ENCODE measurements at regions not wholly inside any gene's neighbourhood (a gene's known extent, or its start where the extent isn't known, plus 50 kb on each side); places are given as distances from the start of the nearest gene placed in this dataset.

GRCh38 chrX:122504026-122504425 lies 680.1 kb upstream of the GRIA3 start:
- no peak for DNase-seq (ENCODE audit: low read depth in 2 of 3, low spot score in 1 of 3)

DNA sequence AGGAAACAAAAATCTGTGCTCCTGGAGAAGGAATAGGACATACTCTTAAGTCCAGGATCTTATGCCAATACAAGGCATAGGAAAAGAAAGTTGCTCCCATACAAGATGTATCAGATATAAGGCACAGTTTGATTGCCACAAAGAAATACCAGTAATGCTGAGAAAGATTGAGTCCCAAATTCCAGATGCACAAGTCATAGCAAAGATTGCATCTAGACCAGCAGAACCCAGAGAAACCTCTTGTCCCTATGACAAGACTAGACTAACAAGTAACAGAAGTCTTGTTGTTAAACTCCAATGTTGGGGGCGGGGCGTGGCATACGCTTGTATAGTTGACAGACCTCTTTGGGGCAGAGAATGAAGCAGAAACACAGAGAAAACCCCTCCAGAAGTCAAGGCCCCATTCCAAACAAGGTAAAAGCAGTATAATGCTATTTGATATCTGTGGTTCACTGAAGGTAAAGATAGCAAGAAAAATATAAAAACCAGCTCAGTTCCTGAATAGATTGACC lies 671.5 kb upstream of the GRIA3 start:
- no peak for DNase-seq (ENCODE audit: low read depth in 2 of 3, low spot score in 1 of 3)

DNA sequence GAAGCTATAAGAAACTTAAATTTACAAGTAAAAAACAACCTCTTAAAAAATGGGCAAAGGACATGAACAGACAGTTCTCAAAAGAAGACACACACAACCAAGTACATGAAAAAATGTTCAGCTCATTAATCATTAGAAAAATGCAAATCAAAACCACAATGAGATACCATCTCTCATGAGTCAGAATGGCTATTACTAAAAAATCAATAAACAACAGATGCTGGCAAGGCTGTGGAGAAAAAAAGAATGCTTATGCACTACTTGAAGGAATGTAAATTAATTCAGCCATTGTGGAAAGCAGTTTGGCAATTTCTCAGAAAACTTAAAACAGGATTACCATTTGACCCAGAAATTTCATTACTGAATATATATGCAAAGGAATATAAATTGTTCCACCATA lies 666.3 kb upstream of the GRIA3 start:
- DNase-seq (ENCODE audit: low read depth in 2 of 3, low spot score in 1 of 3): no peak

- DNase-seq (ENCODE audit: low read depth in 2 of 3, low spot score in 1 of 3): no peak
Measured at GRCh38 chrX:122545778-122546177, 638.3 kb upstream of the GRIA3 start.

DNA sequence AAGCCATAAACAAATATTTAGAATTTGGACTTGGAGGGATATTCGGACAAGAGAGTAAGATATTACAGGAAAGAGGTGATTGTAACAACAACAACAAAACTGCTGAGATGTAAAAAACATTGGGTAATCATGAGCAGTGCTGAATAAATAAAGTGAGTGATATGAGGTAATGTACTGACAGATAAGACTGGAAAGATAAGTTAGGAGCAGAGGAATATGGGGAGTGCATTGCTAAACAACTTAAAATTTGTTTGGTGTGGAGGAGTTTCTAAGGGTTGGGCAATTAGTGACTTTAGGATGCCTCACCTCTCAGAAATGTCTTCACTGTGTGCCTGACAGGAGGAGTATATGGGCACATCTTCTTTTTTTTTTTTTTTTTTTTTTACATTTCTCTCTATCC lies 637.8 kb upstream of the GRIA3 start:
- no peak for DNase-seq (ENCODE audit: low read depth in 2 of 3, low spot score in 1 of 3)

GRCh38 chrX:122552286-122552800 lies 631.7 kb upstream of the GRIA3 start:
- DNase-seq (ENCODE audit: low read depth in 2 of 3, low spot score in 1 of 3): no peak

DNA sequence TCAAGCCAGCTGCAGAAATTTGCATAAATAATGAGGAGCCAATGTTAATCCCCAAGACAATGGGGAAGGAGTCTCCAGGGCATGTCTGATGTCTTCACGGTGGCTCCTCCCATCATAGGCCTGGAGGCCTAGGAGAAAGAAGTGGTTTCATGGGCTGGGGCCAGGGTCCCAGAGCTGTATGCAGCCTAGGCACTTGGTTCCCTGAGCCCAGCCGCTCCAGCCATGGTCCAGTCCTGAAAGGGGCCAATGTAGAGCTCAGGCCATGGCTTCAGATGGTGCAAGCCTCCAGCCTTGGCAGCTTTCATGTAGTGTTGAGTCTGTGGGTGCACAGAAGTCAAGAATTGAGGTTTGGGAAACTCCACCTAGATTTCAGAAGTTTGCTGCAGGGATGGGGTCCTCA lies 628.2 kb upstream of the GRIA3 start:
- DNase-seq (ENCODE audit: low read depth in 2 of 3, low spot score in 1 of 3): no peak

GRCh38 chrX:122565952-122566351 lies 618.1 kb upstream of the GRIA3 start:
- DNase-seq (ENCODE audit: low read depth in 2 of 3, low spot score in 1 of 3): no peak

GRCh38 chrX:122566401-122566800 lies 617.7 kb upstream of the GRIA3 start:
- DNase-seq (ENCODE audit: low read depth in 2 of 3, low spot score in 1 of 3): no peak

- DNase-seq (ENCODE audit: low read depth in 2 of 3, low spot score in 1 of 3): no peak
Measured at GRCh38 chrX:122567911-122568310, 616.2 kb upstream of the GRIA3 start.

GRCh38 chrX:122572461-122572860 lies 611.6 kb upstream of the GRIA3 start:
- no peak for DNase-seq (ENCODE audit: low read depth in 2 of 3, low spot score in 1 of 3)

DNA sequence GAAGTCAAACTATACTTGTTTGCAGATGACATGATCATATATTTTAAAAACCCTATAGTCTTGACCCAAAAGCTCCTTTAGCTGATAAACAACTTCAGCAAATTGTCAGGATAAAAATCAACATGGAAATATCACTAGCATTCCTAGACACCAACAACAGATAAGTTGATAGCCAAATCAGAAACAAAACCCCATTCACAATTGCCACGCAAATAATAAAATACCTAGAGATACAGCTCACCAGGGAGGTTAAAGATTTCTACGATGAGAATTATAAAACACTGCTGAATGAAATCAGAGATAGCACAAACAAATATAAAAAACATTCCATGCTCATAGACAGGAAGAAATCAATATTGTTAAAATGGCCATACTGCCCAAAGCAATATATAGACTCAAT lies 605.0 kb upstream of the GRIA3 start:
- no peak for DNase-seq (ENCODE audit: low read depth in 2 of 3, low spot score in 1 of 3)

DNA sequence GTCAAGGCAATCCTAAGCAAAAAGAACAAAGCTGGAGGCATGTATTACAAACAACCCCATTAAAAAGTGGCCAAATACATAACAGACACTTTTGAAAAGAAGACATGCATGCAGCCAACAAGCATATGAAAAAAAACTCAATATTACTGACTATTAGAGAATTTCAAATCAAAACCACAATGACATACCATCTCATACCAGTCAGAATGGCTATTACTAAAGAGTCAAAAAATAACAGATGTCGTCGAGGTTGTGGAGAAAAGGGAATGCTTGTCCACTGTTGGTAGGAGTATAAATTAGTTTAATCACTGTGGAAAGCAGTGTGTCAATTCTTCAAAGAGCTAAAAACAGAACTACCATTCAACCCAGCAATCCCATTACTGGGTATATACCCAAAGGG lies 604.6 kb upstream of the GRIA3 start:
- DNase-seq (ENCODE audit: low read depth in 2 of 3, low spot score in 1 of 3): no peak

GRCh38 chrX:122582280-122582974 lies 601.7 kb upstream of the GRIA3 start:
- no peak for DNase-seq (ENCODE audit: low read depth in 2 of 3, low spot score in 1 of 3)

- no peak for DNase-seq (ENCODE audit: low read depth in 2 of 3, low spot score in 1 of 3)
Measured at GRCh38 chrX:122582975-122583305, 601.1 kb upstream of the GRIA3 start.

DNA sequence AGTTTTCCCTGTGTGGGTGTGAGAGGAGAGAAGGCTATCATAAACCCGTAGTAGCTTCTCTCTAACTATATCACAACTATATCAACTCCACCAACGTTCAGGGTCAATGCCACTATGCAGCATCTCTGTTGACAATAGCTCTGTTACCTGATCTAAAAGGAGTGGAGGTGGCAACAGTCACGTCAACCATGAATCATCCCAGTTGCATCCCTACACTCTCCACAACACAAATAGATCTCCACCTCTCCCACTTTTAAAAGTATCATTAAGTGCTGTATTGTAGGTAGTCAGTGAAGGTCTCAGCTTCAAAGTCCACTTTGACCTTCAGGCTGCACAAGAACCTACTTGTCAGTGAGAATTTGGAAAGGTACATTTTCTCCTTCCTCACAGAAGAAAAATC lies 600.5 kb upstream of the GRIA3 start:
- DNase-seq (ENCODE audit: low read depth in 2 of 3, low spot score in 1 of 3): no peak

- DNase-seq (ENCODE audit: low read depth in 2 of 3, low spot score in 1 of 3): no peak
Measured at GRCh38 chrX:122584981-122585380, 599.1 kb upstream of the GRIA3 start.

- no peak for DNase-seq (ENCODE audit: low read depth in 2 of 3, low spot score in 1 of 3)
Measured at GRCh38 chrX:122586831-122587230, 597.2 kb upstream of the GRIA3 start.

DNA sequence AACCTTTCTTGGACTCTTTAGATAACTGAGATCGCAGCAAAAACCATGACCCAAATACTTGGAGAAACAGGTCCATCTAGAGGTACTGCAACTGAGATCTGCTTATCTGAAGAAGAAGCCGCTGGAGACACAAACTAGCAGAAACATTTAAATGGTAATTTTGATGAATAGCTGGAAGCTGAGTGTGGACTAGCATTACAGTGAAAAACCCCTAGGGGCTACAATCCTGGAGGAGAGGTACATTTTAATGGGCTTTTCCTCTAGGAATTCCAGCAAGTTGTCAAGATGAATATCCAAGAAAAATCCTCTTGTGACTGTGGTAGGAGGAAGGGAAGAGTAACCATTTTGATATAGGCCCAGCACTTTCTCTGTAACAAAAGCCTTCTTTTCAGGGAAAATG lies 592.5 kb upstream of the GRIA3 start:
- no peak for DNase-seq (ENCODE audit: low read depth in 2 of 3, low spot score in 1 of 3)

GRCh38 chrX:122596998-122597397 lies 587.1 kb upstream of the GRIA3 start:
- DNase-seq (ENCODE audit: low read depth in 2 of 3, low spot score in 1 of 3): no peak

DNA sequence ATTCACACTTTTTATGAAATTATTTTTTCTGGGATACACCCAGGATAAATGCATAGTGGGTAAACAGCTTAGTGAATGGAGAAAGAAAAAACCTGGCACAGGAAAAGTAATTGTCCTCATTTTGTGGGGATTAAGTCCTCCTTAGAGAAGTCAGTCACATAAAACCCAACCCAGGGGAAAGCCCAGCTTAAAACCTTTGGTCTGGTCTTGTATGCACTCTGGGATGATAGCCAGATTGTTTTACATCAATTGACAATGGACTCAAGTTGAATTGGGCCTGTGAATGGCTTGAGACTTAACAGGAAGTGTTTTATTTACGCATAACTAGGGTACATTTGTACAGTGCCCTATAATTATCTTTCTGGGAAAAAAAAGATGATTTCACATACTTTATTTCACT lies 561.3 kb upstream of the GRIA3 start:
- no peak for DNase-seq (ENCODE audit: low read depth in 2 of 3, low spot score in 1 of 3)

DNA sequence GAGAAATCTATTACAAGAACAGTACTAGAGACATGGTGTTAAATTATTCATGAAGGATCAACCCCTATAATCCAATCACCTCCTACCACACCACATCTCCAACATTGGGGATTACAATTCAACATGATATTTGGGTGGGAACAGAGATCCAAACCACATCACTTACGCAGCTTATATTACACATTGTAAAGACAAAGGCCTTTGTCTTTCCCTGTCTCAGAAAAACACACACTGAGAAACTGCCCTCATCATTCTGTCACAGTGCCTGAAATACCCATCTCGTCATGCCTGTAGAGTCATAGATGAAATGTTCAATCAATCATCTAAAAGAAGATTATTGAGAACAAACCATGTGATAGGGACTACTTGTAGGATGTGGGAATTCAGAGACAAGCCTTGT lies 558.8 kb upstream of the GRIA3 start:
- DNase-seq (ENCODE audit: low read depth in 2 of 3, low spot score in 1 of 3): no peak

GRCh38 chrX:122625821-122626220 lies 558.3 kb upstream of the GRIA3 start:
- DNase-seq (ENCODE audit: low read depth in 2 of 3, low spot score in 1 of 3): no peak

All from stimulated activated CD4-positive, alpha-beta T cell treated with anti-CD3 and anti-CD28 coated beads, Interleukin-12 subunit alpha, Interleukin-12 subunit beta, amount 100 ng/mL, for 48 hours (primary cell).